HG02981 (cell line): ENCODE measurements at regions not wholly inside any gene's neighbourhood (a gene's known extent, or its start where the extent isn't known, plus 50 kb on each side); places are given as distances from the start of the nearest gene placed in this dataset.

Experiments
- ATAC-seq: cut with Tn5 transposase; IDR thresholded peaks from one replicate; pipeline ENCODE4 v1.9.1; 2021; ENCODE audit warnings: mild to moderate bottlenecking, moderate library complexity; ENCODE audit not compliant: unreplicated experiment

- ATAC-seq, result no peak
Measured at GRCh38 chr5:124399426-124399961, 346.9 kb downstream of the ZNF608 start.

- no peak for ATAC-seq
Measured at GRCh38 chr5:124398460-124398859, 348.0 kb downstream of the ZNF608 start.

- ATAC-seq, result no peak
Measured at GRCh38 chr5:124397317-124397716, 349.1 kb downstream of the ZNF608 start.

- no peak for ATAC-seq
Measured at GRCh38 chr5:124395926-124396325, 350.5 kb downstream of the ZNF608 start.

GRCh38 chr5:124395287-124395686, 351.2 kb downstream of the ZNF608 start:
- no peak for ATAC-seq

GRCh38 chr5:124394700-124395245, 351.7 kb downstream of the ZNF608 start:
- no peak for ATAC-seq

GRCh38 chr5:124393584-124394379, 352.7 kb downstream of the ZNF608 start:
- no peak for ATAC-seq

- no peak for ATAC-seq
Measured at GRCh38 chr5:124383693-124384092, 362.7 kb downstream of the ZNF608 start.

- no peak for ATAC-seq
Measured at GRCh38 chr5:124377386-124377785, 369.1 kb downstream of the ZNF608 start.

- no peak for ATAC-seq
Measured at GRCh38 chr5:124373883-124374282, 372.6 kb downstream of the ZNF608 start.

- no peak for ATAC-seq
Measured at GRCh38 chr5:124372457-124372856, 374.0 kb downstream of the ZNF608 start.

- no peak for ATAC-seq
Measured at GRCh38 chr5:124371111-124371706, 375.2 kb downstream of the ZNF608 start.

GRCh38 chr5:124370601-124371000, 375.8 kb downstream of the ZNF608 start:
- ATAC-seq, result no peak

- ATAC-seq, result no peak
Measured at GRCh38 chr5:124365361-124365801, 381.1 kb downstream of the ZNF608 start.

- ATAC-seq, result no peak
Measured at GRCh38 chr5:124355928-124356327, 390.5 kb downstream of the ZNF608 start.

GRCh38 chr5:124353016-124353415, 393.4 kb downstream of the ZNF608 start:
- ATAC-seq, result no peak

- no peak for ATAC-seq
Measured at GRCh38 chr5:124352312-124352711, 394.1 kb downstream of the ZNF608 start.

- no peak for ATAC-seq
Measured at GRCh38 chr5:124349931-124350330, 396.5 kb downstream of the ZNF608 start.

- no peak for ATAC-seq
Measured at GRCh38 chr5:124343451-124343867, 403.0 kb downstream of the ZNF608 start.

GRCh38 chr5:124342986-124343385, 403.5 kb downstream of the ZNF608 start:
- no peak for ATAC-seq

- ATAC-seq, result no peak
Measured at GRCh38 chr5:124342584-124342983, 403.9 kb downstream of the ZNF608 start.

- ATAC-seq, result no peak
Measured at GRCh38 chr5:124342027-124342471, 404.4 kb downstream of the ZNF608 start.
